Progenitor cell of endocrine pancreas (in vitro differentiated cells): ENCODE measurements at regions not wholly inside any gene's neighbourhood (a gene's known extent, or its start where the extent isn't known, plus 50 kb on each side); places are given as distances from the start of the nearest gene placed in this dataset.

ENCODE experiments used
- DNase-seq: peaks from one replicate; pipeline ENCODE4 v3.0.0; 2021; ENCODE audit warnings: low spot score; ENCODE audit not compliant: unreplicated experiment
- H3K27ac Mint-ChIP-seq: 2 replicates; pipeline ENCODE4 v1.8.0; 2021; ENCODE audit warnings: mild to moderate bottlenecking, moderate library complexity, mixed read lengths
- H3K27me3 Mint-ChIP-seq: 2 replicates; pipeline ENCODE4 v1.8.0; 2021; ENCODE audit warnings: mixed read lengths
- H3K36me3 Mint-ChIP-seq: 2 replicates; pipeline ENCODE4 v1.8.0; 2022; ENCODE audit warnings: mixed read lengths; ENCODE audit not compliant: insufficient read depth
- H3K4me1 Mint-ChIP-seq: 2 replicates; pipeline ENCODE4 v1.8.0; 2021; ENCODE audit warnings: low read depth, mixed read lengths
- H3K4me3 Mint-ChIP-seq: 2 replicates; pipeline ENCODE4 v1.8.0; 2021; ENCODE audit warnings: low read depth, mild to moderate bottlenecking, moderate library complexity, mixed read lengths
- H3K9me3 Mint-ChIP-seq: 2 replicates; pipeline ENCODE4 v1.8.0; 2021; ENCODE audit warnings: low read depth, mixed read lengths
- CTCF ChIP-seq: fragments of 200-600 bp; sonication (generic); IDR thresholded peaks from one replicate; pipeline ENCODE4 v1.5.0; 2021; ENCODE audit warnings: antibody characterized with exemption, mild to moderate bottlenecking; ENCODE audit not compliant: unreplicated experiment

- no peak overlapping the region for H3K27ac Mint-ChIP-seq
- no peak overlapping the region for H3K4me3 Mint-ChIP-seq
- TF ChIP-seq CTCF = no peak
- peaks cover 8% of the 10 kb centered on the region for H3K9me3 Mint-ChIP-seq
- H3K4me1 Mint-ChIP-seq = peaks cover 2% of the 10 kb centered on the region
- H3K27me3 Mint-ChIP-seq = peaks cover 7% of the 10 kb centered on the region
- no peak for DNase-seq
- no peaks in the 10 kb centered on the region for H3K36me3 Mint-ChIP-seq
Observed at GRCh38 chr12:68478516-68479260, 132.0 kb upstream of the RAP1B start.

- no peak for DNase-seq
- Mint-ChIP-seq H3K4me1 (peaks cover 5% of the 10 kb centered on the region), H3K27me3 (peaks cover 7% of the 10 kb centered on the region), H3K36me3 (no peaks in the 10 kb centered on the region), H3K4me3 (no peak overlapping the region), H3K27ac (no peak overlapping the region), H3K9me3 (peaks cover 8% of the 10 kb centered on the region)
- no peak for TF ChIP-seq CTCF
Observed at GRCh38 chr12:68479261-68479895, 131.3 kb upstream of the RAP1B start.

GRCh38 chr12:68479896-68480291 is 130.8 kb upstream of the RAP1B start:
- DNase-seq = no peak
- TF ChIP-seq CTCF = no peak
- Mint-ChIP-seq H3K4me3 (no peak overlapping the region), H3K4me1 (peaks cover 8% of the 10 kb centered on the region), H3K36me3 (no peaks in the 10 kb centered on the region), H3K27me3 (peaks cover 7% of the 10 kb centered on the region), H3K27ac (no peak overlapping the region), H3K9me3 (peaks cover 8% of the 10 kb centered on the region)

- no peak overlapping the region for H3K4me3 Mint-ChIP-seq
- DNase-seq = no peak
- TF ChIP-seq CTCF = no peak
- peaks cover 7% of the 10 kb centered on the region for H3K27me3 Mint-ChIP-seq
- H3K27ac Mint-ChIP-seq = no peak overlapping the region
- no peaks in the 10 kb centered on the region for H3K36me3 Mint-ChIP-seq
- H3K4me1 Mint-ChIP-seq = peaks cover 9% of the 10 kb centered on the region
- peaks cover 8% of the 10 kb centered on the region for H3K9me3 Mint-ChIP-seq
Observed at GRCh38 chr12:68480526-68480925, 130.2 kb upstream of the RAP1B start.

GRCh38 chr12:68481181-68481941 is 129.3 kb upstream of the RAP1B start:
- DNase-seq = no peak
- H3K27ac Mint-ChIP-seq = no peak overlapping the region
- no peak for TF ChIP-seq CTCF
- no peaks in the 10 kb centered on the region for H3K36me3 Mint-ChIP-seq
- peaks cover 7% of the 10 kb centered on the region for H3K27me3 Mint-ChIP-seq
- peaks cover 9% of the 10 kb centered on the region for H3K4me1 Mint-ChIP-seq
- H3K9me3 Mint-ChIP-seq = peaks cover 8% of the 10 kb centered on the region
- no peak overlapping the region for H3K4me3 Mint-ChIP-seq
